ENCODE measurements at regions not wholly inside any gene's neighbourhood (a gene's known extent, or its start where the extent isn't known, plus 50 kb on each side); places are given as distances from the start of the nearest gene placed in this dataset.
"Not testable (repeated sequence)": the region's sequence is repeated elsewhere in the genome, so short reads cannot be mapped to it uniquely, and the experiment has no call there.

GRCh38 chr15:63434576-63435186, 53.0 kb upstream of the CA12 start:
- no peak for DNase-seq (ENCODE audit: low read depth in 2 of 2)

DNA sequence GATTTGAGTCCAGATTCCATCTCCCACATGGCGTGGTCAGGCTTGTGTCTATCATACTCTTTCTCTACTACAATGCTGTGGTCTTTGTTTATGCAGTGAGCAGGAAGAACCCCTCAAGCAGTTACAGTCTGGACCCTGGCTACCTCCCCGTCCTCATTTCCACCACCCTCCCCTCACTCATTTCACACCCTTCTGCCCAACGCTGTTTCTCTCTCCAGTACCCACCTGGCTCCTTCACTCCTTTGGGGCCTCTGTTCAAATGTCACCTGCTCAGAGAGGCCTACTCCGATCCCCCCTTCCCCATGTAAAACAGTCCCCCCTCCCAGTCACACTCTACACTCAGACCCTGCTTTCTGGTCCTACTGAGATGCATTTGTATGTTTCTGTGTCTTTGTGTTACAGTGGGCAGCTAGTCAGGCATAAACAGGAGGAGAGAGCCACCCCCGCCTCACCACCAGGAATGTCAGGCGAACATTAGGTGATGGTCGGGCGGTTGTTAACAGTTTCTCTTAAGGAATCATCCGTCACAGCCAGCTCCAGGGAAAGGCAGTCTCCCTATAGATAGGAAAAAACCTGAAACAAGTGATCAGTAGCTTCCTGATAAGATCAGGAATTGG, 53.7 kb upstream of the CA12 start:
- no peak for DNase-seq (ENCODE audit: low read depth in 2 of 2)

GRCh38 chr15:63436341-63436740, 54.7 kb upstream of the CA12 start:
- no peak for DNase-seq (ENCODE audit: low read depth in 2 of 2)

- peak; percentile 72 to 79 for DNase-seq (ENCODE audit: low read depth in 2 of 2)
Measured at GRCh38 chr15:63436872-63437375, 55.3 kb upstream of the CA12 start.

DNA sequence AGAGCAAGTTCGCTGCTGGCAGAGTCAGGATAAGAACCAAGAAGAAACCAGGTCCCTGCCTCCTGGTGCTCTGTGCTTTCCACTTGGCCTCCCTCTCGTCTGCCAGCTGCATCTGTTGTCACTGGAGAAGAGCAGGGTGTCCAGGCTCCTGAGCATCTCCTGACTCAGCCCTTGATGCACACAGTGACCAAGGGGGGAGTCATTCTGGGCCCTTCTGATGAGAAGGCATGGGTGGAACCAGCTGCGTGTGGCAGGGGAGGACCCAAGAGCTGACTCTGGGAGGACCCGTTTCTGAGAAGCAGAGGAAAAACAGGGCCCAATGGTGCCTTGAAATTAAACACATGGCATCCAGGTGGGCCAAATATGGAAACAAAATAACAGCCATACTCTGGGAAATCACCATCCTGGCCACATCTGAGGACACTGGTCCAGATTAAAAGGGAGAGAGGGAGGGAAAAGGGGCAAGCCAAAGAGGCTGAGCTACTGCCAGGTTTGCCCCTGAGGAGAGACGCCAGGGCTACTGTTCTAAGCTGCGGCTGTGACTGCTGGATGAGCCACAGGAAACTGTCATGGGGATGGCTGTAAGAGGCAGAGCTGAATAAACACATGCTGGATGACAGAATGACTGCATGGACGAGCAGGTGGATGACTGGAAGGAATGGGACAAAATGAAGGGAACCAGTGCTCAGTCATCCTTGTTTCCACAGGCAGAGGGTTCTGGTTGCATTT, 58.1 kb upstream of the CA12 start:
- DNase-seq (ENCODE audit: low read depth in 2 of 2): no peak

DNA sequence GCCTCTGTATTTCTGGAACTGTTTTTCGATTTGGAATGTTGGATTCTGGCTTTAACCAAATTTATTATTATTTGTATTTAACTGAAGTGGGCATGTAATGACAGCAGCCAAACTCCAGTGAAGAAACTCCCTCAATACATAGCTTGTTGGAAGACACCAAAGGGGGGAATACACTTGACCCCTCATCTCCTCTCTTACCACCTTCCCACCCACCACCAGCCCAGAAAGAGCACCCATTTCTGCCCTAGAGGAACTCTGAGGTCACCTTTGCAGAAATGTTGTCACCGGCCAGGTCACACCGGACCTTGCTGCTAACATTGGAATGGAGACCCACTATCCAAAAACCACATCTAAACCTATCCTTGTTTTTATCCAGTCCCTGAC, 58.6 kb upstream of the CA12 start:
- no peak for DNase-seq (ENCODE audit: low read depth in 2 of 2)

- DNase-seq (ENCODE audit: low read depth in 2 of 2): no peak
Measured at GRCh38 chr15:63440756-63441155, 59.1 kb upstream of the CA12 start.

- DNase-seq (ENCODE audit: low read depth in 2 of 2): no peak
Measured at GRCh38 chr15:63441266-63441665, 59.6 kb upstream of the CA12 start.

DNA sequence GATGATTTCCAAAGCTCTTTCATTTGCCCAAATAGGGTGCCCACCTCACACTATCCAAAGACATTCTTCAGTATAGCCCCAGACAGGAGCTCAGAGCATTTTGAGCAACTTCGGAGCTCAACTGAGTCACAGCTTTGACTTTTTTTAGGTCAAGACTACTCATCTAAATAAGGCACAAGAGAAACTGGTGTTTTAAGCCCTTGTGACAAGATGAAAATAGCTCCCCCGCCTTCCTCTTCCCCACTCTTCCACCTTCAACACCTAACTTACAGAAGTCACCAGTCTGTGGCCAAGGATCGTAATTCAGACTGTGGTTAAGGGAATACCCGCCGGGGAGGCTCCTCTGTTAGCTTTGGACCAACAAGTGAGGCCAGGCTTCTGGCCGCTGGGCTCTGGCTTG, 60.4 kb upstream of the CA12 start:
- no peak for DNase-seq (ENCODE audit: low read depth in 2 of 2)

DNA sequence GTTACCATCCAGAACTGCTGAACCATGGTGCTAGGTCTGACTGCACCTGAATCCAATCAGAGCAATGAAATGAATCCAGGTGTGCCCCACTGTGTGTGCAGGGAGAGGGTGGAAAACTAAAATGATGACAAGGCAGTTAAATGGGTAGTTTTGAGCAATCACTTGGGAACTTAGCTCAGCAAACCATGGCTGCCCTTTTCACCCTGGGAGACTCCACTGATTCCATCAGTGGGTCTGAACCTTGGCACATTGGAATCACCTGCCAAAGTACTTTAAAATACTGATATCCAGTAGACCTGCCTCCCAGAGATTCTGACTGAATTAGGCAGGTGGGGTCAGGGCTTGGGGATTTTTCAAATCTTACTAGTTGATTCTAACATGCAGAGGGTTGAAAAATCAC, 59.8 kb upstream of the USP3 start:
- DNase-seq (ENCODE audit: low read depth in 2 of 2): no peak

- DNase-seq (ENCODE audit: low read depth in 2 of 2): no peak
Measured at GRCh38 chr15:63446255-63446654, 58.1 kb upstream of the USP3 start.

- DNase-seq (ENCODE audit: low read depth in 2 of 2): no peak
Measured at GRCh38 chr15:63447017-63447676, 57.2 kb upstream of the USP3 start.

DNA sequence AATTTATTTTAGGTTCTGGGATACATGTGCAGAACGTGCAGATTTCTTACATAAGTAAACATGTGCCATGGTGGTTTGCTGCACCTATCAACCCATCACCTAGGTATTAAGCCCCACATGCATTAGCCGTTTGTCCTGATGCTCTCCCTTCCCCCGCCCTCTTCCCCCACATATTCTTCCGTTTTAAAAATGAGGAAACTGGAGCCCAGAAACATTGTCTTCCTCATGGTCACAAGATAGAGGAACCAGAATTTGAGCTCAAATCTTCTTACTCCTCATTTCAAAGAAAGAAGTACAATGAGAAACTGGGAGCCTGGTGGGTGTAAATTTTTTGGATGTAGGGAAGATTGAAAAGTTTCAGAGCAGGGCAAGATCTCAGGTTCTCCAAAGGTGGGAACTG, 56.1 kb upstream of the USP3 start:
- no peak for DNase-seq (ENCODE audit: low read depth in 2 of 2)

DNA sequence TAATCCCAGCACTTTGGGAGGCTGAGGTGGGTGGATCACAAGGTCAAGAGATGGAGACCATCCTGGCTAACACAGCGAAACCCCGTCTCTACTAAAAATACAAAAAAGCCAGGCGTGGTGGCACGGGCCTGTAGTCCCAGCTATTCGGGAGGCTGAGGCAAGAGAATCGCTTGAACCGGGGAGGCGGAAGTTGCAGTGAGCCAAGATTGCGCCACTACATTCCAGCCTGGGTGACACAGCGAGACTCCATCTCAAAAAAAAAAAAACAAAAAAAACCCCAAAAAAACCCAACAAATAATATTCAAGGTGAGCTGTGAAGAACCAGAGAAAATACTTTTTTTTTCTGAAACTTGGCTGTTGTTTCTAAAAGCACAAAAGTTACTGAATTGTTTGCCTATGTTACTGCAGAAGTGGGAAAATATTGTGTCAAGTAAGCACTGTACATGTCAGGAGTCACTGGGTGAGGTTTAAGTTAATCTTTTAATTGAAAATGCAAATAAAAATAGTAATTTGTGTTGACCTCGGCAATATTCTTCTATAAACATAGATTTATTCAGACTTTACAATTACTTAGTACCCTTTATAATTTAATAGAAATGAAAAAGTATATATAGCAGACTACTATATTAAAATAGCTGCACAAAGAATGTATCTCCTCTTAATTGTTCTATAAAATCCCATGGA, 55.4 kb upstream of the USP3 start:
- DNase-seq (ENCODE audit: low read depth in 2 of 2): not testable (repeated sequence)

DNA sequence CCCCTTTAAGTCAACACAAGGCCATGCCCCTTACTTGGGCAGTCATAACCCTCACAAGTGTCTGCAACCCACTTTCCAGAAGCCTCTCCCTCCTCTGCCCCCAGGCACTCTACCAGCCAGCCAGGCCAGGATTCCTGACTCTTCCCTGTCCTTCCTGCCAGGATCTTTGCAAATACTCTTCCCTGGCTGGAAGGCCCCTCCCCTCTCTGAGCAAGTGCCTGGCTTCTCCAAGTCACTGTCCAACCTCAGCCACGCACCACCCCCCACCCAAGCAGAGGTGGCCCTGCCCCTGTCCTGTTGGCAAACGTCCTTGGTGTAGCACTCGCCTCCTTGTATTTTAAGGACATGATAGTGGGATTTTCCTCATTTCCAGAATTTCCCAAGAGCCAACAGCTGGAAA, 54.7 kb upstream of the USP3 start:
- DNase-seq (ENCODE audit: low read depth in 2 of 2): no peak

DNA sequence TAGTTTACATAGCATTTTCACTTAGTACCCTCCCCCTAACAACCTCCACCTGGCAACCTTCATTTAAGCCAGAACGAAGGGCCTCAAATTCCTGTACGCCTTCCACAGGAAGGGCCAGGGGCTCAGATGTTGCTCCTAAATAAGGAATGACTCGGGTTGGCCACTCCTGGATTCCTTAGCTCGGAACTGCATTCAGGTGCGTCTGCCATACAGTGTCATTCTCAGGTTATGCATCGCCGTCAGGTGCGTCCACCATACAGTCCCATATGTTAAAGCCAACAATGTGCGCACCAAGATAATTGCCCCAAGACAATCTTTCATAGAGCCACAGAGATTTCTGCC, 53.5 kb upstream of the USP3 start:
- DNase-seq (ENCODE audit: low read depth in 2 of 2): no peak

DNA sequence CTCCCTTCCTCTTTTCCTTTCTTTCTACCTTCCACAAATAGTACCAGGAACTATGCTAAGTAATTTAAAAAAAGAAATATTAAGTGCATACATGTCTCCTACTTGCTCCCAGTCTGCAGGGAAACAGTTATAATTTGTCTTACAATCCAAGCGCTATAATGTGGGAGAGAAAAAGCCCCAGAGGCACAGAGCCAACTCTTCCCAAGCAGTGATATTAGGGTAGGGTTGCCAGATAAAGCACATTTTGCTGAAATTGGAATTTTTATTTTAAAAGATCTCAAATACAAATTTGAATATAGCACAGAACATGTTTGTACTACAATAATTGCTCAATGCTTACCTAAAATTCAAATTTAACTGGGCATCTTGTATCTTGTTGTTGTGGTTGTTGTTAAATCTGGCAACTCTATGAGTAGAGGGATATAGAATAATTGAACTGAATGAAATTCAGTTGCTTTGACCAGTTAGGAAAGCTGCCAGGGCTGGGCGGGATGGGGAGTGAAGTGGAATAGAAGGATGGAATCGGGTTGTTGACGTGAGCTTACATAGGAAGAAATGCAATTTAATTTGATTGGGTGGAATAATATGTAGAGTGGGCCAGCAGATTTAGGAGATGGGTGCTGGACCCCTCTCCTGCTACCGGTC, 52.6 kb upstream of the USP3 start:
- DNase-seq (ENCODE audit: low read depth in 2 of 2): no peak

DNA sequence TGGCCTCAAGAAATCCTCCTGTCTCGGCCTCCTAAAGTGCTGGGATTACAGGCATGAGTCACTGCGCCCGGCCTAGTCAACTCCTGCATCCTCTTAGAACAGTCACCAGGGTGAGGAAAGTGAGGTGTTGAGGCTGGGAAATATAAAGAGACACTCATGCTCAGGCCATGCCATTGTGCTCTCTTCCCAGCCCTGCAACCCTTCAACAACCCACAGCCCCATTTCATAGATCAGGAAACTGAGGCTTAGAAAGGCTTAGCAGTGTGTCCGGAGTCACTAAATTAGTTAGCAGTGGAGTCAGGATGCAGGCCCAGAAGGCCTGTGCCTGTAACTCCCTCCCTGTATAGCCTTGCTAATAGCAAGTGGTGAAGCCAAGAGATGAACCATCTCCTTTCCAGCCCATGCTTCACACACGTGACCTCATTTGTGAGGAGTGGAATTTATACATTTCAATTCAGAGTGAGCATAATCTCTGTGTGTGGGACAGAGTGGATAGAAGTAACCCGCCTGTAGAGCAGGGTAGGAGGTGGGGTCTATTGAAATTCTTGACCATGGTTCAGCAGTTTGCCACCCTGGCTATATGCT, 51.7 kb upstream of the USP3 start:
- DNase-seq (ENCODE audit: low read depth in 2 of 2): no peak

- no peak for DNase-seq (ENCODE audit: low read depth in 2 of 2)
Measured at GRCh38 chr15:63453186-63453905, 51.0 kb upstream of the USP3 start.

DNA sequence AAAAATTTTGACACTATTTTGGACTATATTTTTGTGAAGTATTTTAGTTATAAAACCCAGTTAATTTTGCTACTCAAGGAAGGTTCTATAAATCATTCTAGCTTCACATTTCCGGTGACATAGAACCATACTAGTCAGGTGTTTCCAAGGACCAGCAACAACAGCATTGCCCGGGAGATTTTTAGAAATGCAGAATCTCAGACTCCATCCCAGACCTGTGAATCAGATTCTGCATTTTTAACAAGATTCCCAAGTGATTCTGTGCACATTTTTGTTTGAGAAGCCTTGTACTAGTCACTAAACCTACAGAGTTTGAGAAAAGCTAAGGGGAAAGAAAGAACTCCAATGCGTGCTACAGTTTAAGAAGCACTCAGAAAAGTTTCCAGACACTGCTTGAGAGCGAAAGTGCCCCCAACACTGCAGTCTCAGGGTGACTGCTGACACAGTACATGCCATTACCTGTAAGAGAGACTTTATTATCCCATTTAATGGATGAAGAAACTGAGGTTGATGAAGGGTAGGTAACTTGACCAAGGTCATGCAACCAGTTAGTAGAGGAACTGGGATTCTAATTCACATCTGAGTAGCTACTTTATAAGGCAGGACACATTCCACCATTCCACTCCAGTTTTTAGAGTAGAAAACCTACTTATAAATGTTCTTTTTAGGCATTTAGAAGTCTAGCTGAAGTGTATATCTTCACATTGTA, 49.7 kb upstream of the USP3 start:
- no peak for DNase-seq (ENCODE audit: low read depth in 2 of 2)

Data from fibroblast of skin of left biceps (primary cell).